ENCODE measurements at regions not wholly inside any gene's neighbourhood (a gene's known extent, or its start where the extent isn't known, plus 50 kb on each side); places are given as distances from the start of the nearest gene placed in this dataset.

DNA sequence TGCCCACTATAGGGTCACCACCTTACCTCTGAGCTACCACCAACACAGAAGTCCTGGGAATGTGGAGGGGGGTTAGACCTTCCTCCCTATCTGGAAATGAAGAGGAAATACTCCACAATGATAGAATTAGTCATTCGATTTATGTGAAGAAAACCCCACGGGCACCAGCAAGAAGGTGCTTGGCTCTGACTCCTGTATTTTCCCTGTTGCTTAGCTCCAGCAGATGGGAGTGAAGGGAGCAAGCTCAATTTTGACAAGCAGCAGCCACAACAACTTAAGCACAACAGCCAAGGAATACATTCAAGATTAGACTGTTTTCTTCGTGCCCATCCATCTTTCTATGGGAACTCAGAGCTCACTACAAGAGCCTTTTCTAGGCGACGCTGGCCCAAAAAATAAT is 191.7 kb downstream of the SPTSSA start:
- Histone ChIP-seq H3F3A (ENCODE audit: insufficient read depth, low read length, poor library complexity, severe bottlenecking) (no peaks in the 10 kb centered on the region), H3K79me2 (replicated peaks; ENCODE audit: insufficient read depth, low read length) (no peaks in the 10 kb centered on the region), H2AFZ (ENCODE audit: low read depth, low read length) (no peak overlapping the region), H3K27me3 (ENCODE audit: insufficient read depth, low read depth, low read length) (no peaks in the 10 kb centered on the region), H4K20me1 (ENCODE audit: insufficient read depth) (no peaks in the 10 kb centered on the region), H3K9ac (ENCODE audit: low read length) (no peak overlapping the region), H3K4me3 (ENCODE audit: low read length) (no peak overlapping the region), H3K4me2 (ENCODE audit: low read length) (no peak overlapping the region), H3K27ac (ENCODE audit: low read length) (no peak overlapping the region), H3K9me2 (ENCODE audit: insufficient read depth, low read length) (no peaks in the 10 kb centered on the region), H3K9me3 (ENCODE audit: low read length) (no peaks in the 10 kb centered on the region), H3K36me3 (ENCODE audit: insufficient read depth, low read length) (no peaks in the 10 kb centered on the region)
- TF ChIP-seq EP300 (conservative IDR thresholded peaks at IDR 0.05; ENCODE audit: poor library complexity, severe bottlenecking) (no peak), TAF1 (IDR thresholded peaks at IDR 0.05; ENCODE audit: low read depth) (no peak)
- TF ChIP-seq, protein P1, sequence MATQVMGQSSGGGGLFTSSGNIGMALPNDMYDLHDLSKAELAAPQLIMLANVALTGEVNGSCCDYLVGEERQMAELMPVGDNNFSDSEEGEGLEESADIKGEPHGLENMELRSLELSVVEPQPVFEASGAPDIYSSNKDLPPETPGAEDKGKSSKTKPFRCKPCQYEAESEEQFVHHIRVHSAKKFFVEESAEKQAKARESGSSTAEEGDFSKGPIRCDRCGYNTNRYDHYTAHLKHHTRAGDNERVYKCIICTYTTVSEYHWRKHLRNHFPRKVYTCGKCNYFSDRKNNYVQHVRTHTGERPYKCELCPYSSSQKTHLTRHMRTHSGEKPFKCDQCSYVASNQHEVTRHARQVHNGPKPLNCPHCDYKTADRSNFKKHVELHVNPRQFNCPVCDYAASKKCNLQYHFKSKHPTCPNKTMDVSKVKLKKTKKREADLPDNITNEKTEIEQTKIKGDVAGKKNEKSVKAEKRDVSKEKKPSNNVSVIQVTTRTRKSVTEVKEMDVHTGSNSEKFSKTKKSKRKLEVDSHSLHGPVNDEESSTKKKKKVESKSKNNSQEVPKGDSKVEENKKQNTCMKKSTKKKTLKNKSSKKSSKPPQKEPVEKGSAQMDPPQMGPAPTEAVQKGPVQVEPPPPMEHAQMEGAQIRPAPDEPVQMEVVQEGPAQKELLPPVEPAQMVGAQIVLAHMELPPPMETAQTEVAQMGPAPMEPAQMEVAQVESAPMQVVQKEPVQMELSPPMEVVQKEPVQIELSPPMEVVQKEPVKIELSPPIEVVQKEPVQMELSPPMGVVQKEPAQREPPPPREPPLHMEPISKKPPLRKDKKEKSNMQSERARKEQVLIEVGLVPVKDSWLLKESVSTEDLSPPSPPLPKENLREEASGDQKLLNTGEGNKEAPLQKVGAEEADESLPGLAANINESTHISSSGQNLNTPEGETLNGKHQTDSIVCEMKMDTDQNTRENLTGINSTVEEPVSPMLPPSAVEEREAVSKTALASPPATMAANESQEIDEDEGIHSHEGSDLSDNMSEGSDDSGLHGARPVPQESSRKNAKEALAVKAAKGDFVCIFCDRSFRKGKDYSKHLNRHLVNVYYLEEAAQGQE (IDR thresholded peaks at IDR 0.05; ENCODE audit: borderline replicate concordance), result no peak

DNA sequence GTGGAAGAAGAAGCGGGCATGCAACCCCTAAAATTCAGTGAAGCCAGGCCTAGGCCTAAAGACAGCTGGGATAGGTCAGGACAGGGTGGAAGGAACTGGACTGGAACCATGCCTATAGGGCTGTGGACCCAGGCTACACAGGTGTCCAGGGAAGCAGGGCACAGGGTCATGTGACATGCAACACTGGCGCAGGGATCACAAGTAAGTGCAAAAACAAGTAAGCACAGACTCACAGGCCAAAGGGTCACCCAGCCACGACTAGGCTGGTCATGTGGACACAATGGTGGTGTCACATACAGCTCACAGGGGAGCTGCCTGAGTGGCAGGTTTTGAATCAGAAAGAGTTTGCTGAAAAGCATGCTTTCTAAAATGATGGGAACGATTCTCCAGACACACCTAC is 195.7 kb downstream of the SPTSSA start:
- Histone ChIP-seq H3K9me2 (ENCODE audit: insufficient read depth, low read length) (no peaks in the 10 kb centered on the region), H2AFZ (ENCODE audit: low read depth, low read length) (no peak overlapping the region), H3K9me3 (ENCODE audit: low read length) (no peaks in the 10 kb centered on the region), H3F3A (ENCODE audit: insufficient read depth, low read length, poor library complexity, severe bottlenecking) (no peaks in the 10 kb centered on the region), H3K4me3 (ENCODE audit: low read length) (no peak overlapping the region), H3K27me3 (ENCODE audit: insufficient read depth, low read depth, low read length) (no peaks in the 10 kb centered on the region), H3K36me3 (ENCODE audit: insufficient read depth, low read length) (no peaks in the 10 kb centered on the region), H3K4me2 (ENCODE audit: low read length) (no peak overlapping the region), H3K79me2 (replicated peaks; ENCODE audit: insufficient read depth, low read length) (no peaks in the 10 kb centered on the region), H3K27ac (ENCODE audit: low read length) (no peak overlapping the region), H4K20me1 (ENCODE audit: insufficient read depth) (no peaks in the 10 kb centered on the region), H3K9ac (ENCODE audit: low read length) (no peak overlapping the region)
- TF ChIP-seq EP300 (conservative IDR thresholded peaks at IDR 0.05; ENCODE audit: poor library complexity, severe bottlenecking), result no peak
- no peak for TF ChIP-seq SMC3 (conservative IDR thresholded peaks at IDR 0.05; ENCODE audit: poor library complexity)
- TF ChIP-seq, protein P1 (IDR thresholded peaks at IDR 0.05; ENCODE audit: borderline replicate concordance), result no peak
- TF ChIP-seq RAD21 (conservative IDR thresholded peaks at IDR 0.05), result no peak
- TF ChIP-seq MXI1 (conservative IDR thresholded peaks at IDR 0.05; ENCODE audit: poor library complexity, severe bottlenecking), result no peak
- no peak for TF ChIP-seq EZH2 (IDR thresholded peaks at IDR 0.05; ENCODE audit: borderline replicate concordance, insufficient read depth, low read length, poor library complexity, severe bottlenecking)
- no peak for TF ChIP-seq POLR2AphosphoS5 (IDR thresholded peaks at IDR 0.05)
- TF ChIP-seq, protein P2, sequence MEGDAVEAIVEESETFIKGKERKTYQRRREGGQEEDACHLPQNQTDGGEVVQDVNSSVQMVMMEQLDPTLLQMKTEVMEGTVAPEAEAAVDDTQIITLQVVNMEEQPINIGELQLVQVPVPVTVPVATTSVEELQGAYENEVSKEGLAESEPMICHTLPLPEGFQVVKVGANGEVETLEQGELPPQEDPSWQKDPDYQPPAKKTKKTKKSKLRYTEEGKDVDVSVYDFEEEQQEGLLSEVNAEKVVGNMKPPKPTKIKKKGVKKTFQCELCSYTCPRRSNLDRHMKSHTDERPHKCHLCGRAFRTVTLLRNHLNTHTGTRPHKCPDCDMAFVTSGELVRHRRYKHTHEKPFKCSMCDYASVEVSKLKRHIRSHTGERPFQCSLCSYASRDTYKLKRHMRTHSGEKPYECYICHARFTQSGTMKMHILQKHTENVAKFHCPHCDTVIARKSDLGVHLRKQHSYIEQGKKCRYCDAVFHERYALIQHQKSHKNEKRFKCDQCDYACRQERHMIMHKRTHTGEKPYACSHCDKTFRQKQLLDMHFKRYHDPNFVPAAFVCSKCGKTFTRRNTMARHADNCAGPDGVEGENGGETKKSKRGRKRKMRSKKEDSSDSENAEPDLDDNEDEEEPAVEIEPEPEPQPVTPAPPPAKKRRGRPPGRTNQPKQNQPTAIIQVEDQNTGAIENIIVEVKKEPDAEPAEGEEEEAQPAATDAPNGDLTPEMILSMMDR (IDR thresholded peaks at IDR 0.05; ENCODE audit: poor library complexity, severe bottlenecking), result no peak
- no peak for TF ChIP-seq TAF1 (IDR thresholded peaks at IDR 0.05; ENCODE audit: low read depth)
